ENCODE measurements at regions not wholly inside any gene's neighbourhood (a gene's known extent, or its start where the extent isn't known, plus 50 kb on each side); places are given as distances from the start of the nearest gene placed in this dataset.

- no peak for DNase-seq (ENCODE audit: low spot score in 2 of 2)
- H3K4me3 ChIP-seq (ENCODE audit: low read depth, poor library complexity, severe bottlenecking), result no peak overlapping the region
Measured at GRCh38 chr4:59818656-59819055, 1381.5 kb upstream of the ADGRL3 start.

GRCh38 chr4:59823311-59823710, 1376.8 kb upstream of the ADGRL3 start:
- H3K4me3 ChIP-seq (ENCODE audit: low read depth, poor library complexity, severe bottlenecking), result no peak overlapping the region
- 40% methylated on average over 2 of the region's 2 CpGs for WGBS, 2 donors
- TF ChIP-seq CTCF (IDR thresholded peaks at IDR 0.05) (no peak), POLR2A (IDR thresholded peaks at IDR 0.05) (no peak)
- intact Hi-C loops (cut with DNase I; ENCODE audit: low total_unique reads), result no loop called here
- no peak for DNase-seq (ENCODE audit: low spot score in 2 of 2)

More at GRCh38 chr4:59818656-59819055, 1381.5 kb upstream of the ADGRL3 start:
- 48 to 51% methylated on average over 7 of the region's 7 CpGs for WGBS, 2 donors
- intact Hi-C loops (cut with DNase I; ENCODE audit: low total_unique reads), result no loop called here
- no peak for TF ChIP-seq POLR2A (IDR thresholded peaks at IDR 0.05)
- TF ChIP-seq CTCF (IDR thresholded peaks at IDR 0.05), result no peak

- no peak for TF ChIP-seq POLR2A (IDR thresholded peaks at IDR 0.05)
- TF ChIP-seq CTCF (IDR thresholded peaks at IDR 0.05), result no peak
- H3K4me3 ChIP-seq (ENCODE audit: low read depth, poor library complexity, severe bottlenecking), result no peak overlapping the region
- WGBS, 2 donors, result 63 to 73% methylated on average over 6 of the region's 6 CpGs
- intact Hi-C loops (cut with DNase I; ENCODE audit: low total_unique reads), result no loop called here
- DNase-seq (ENCODE audit: low spot score in 2 of 2), result no peak
Measured at GRCh38 chr4:59825104-59825503, 1375.0 kb upstream of the ADGRL3 start.

GRCh38 chr4:59831746-59832145, 1368.4 kb upstream of the ADGRL3 start:
- intact Hi-C loops (cut with DNase I; ENCODE audit: low total_unique reads), result no loop called here
- no peak for TF ChIP-seq POLR2A (IDR thresholded peaks at IDR 0.05)
- no peak for TF ChIP-seq CTCF (IDR thresholded peaks at IDR 0.05)

GRCh38 chr4:59834943-59835342, 1365.2 kb upstream of the ADGRL3 start:
- no peak for TF ChIP-seq CTCF (IDR thresholded peaks at IDR 0.05)
- DNase-seq (ENCODE audit: low spot score in 2 of 2), result no peak
- H3K4me3 ChIP-seq (ENCODE audit: low read depth, poor library complexity, severe bottlenecking), result no peak overlapping the region
- intact Hi-C loops (cut with DNase I; ENCODE audit: low total_unique reads), result no loop called here

More at GRCh38 chr4:59831746-59832145, 1368.4 kb upstream of the ADGRL3 start:
- no peak for DNase-seq (ENCODE audit: low spot score in 2 of 2)
- no peak overlapping the region for H3K4me3 ChIP-seq (ENCODE audit: low read depth, poor library complexity, severe bottlenecking)
- 45 to 83% methylated on average over 2 of the region's 2 CpGs for WGBS, 2 donors

GRCh38 chr4:59837751-59838150, 1362.4 kb upstream of the ADGRL3 start:
- no peak for DNase-seq (ENCODE audit: low spot score in 2 of 2)
- no peak overlapping the region for H3K4me3 ChIP-seq (ENCODE audit: low read depth, poor library complexity, severe bottlenecking)
- intact Hi-C loops (cut with DNase I; ENCODE audit: low total_unique reads), result no loop called here
- TF ChIP-seq CTCF (IDR thresholded peaks at IDR 0.05) (no peak), POLR2A (IDR thresholded peaks at IDR 0.05) (no peak)
- 89 to 98% methylated on average over 1 of the region's 1 CpG for WGBS, 2 donors

All from lower leg skin (tissue), 4 donors.